ENCODE measurements at regions not wholly inside any gene's neighbourhood (a gene's known extent, or its start where the extent isn't known, plus 50 kb on each side); places are given as distances from the start of the nearest gene placed in this dataset.

DNA sequence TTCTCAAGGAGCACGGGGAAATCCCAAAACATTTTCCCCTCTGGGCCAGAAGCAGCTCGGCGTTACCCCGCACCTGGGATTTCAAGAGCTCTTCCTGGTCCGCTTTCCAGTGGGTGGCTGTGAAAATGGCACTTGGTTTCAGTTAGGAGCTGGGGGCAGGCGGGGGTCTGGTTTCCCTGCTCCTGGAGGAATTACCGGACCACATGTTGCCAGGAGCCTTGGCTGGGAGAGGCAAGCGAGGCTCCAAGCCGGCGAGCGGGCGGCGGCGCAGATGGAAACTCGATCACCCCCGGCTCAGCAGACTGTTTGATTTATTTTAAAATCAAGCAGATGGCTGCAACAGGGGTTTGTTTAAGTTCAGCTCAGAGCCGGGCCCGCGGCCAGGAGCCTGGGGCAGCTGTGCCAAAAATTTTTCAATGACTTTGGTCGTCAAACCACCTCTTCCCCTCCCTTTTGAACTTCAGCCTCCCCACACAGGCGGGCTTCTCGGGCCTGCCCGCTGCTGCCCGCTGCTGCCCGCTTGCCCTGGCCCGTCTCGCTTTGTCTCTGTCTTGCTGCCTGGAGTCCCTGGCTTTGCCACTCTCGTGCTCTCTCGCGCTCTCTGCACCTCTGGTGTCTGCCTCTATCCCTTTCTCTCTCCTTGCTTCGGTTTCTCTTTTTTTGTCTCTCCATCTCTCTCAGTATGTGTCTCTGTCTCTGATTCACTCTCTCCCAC, 108.0 kb upstream of the CIBAR2 start:
- TF ChIP-seq, protein P1, sequence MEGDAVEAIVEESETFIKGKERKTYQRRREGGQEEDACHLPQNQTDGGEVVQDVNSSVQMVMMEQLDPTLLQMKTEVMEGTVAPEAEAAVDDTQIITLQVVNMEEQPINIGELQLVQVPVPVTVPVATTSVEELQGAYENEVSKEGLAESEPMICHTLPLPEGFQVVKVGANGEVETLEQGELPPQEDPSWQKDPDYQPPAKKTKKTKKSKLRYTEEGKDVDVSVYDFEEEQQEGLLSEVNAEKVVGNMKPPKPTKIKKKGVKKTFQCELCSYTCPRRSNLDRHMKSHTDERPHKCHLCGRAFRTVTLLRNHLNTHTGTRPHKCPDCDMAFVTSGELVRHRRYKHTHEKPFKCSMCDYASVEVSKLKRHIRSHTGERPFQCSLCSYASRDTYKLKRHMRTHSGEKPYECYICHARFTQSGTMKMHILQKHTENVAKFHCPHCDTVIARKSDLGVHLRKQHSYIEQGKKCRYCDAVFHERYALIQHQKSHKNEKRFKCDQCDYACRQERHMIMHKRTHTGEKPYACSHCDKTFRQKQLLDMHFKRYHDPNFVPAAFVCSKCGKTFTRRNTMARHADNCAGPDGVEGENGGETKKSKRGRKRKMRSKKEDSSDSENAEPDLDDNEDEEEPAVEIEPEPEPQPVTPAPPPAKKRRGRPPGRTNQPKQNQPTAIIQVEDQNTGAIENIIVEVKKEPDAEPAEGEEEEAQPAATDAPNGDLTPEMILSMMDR (IDR thresholded peaks at IDR 0.05), result no peak

DNA sequence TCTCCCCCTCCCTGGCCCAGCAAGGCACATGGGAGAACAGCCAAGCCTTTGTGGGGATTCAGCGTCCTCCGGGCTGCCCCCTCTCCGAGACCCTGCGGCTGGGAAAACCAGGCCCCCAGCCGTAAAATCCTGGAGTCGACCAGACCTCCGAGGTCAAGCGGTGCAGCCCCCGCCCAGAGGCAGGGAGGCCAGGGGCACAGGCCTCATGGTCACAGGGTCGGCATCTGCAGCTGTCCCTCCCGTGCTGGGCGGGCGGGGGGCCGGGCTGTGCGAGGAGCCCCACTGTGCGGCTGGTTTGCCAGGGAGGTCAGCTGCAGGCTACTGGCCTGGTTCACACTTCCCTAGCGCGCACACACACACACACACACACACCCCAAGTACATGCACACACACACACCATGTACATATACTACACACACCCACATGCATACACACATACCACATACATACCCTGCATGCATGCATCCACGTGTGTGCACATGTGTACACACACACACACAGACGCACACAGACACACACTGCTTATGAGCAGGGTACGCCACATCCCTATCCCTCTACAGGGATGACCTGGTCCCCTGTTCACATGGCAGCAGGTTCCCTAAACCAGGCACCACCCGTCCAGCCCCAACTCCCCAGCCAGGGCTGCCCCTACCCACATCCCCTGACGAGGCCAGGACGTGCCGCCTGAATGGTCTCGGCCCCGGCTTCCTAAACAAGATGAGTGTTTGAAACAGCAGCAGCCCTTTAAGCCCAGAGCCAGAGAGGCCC, 108.9 kb upstream of the CIBAR2 start:
- TF ChIP-seq, protein P1 (IDR thresholded peaks at IDR 0.05), result no peak

DNA sequence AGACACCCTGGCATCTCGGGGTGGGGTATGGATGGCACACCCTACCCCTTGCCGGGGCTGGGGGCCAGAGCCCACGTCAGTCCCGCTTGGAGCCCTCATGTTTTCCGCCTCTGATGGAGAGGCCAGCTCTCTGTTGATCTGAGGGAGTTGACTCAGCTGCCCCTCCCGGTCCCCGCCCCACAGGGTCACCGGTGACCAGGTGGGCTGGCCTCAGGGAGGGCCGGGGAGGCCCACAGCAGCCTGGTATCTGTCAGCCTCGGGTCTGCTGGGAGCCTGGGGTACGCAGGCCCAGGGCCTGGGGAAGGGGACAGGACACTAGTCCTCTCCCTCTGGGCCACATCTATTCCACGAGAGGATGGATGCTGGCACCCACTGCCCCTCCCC, 109.5 kb upstream of the CIBAR2 start:
- TF ChIP-seq, protein P1 (IDR thresholded peaks at IDR 0.05), result no peak

DNA sequence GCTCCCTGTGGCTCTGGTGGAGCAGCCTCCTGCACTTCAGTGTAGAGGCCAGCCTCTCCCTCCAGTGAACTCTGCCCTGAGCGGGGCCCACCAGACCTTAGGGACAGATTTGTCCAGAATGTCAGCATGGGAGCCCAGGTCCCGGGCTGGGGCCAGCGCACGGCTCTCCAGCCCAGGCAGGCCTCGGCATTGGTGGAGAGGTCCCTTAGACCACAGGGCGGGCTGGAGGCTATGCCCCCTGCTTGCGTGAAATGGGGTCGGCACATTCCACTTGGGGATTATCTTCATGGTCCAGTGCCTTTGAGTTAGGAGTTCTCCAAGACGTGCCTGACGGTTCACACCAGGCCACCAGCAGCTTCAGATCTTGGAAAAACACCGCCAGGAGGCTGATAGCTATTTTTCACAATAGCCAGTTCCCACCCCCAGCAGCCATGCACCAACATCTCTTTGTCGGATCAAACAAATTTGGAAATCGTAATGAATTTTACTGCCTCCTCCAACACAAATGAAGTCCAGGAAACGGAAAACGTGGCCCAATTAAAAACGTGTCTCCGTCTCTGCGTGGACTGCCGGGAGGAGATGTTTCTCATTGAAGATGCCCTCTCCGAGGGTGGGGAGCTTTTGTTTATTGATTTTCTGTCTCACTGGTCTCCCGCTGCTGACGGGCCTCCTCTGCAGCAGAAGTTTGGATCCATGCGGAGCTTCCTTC, 110.0 kb upstream of the CIBAR2 start:
- TF ChIP-seq, protein P1 (IDR thresholded peaks at IDR 0.05), result no peak

DNA sequence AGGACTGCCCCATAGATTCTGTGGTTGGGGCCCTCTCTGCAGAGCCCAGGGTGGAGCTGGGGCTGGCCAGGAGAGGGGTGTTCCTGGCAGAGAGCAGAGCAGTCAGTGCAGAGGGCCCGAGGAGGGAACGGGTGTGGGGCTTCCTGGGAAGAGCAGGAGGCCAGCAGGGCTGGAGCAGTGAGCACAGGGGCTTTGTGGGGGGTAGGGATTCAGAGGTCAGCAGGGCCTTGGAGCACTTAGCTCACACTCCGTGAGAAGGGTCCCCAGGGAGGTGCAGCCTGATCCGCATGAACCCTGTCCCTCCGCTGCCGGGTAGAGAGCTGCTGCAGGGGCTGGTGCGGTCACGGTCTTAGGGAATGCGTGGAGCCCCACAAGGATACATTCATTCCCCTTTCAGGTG, 113.0 kb upstream of the CIBAR2 start:
- TF ChIP-seq, protein P1 (IDR thresholded peaks at IDR 0.05), result no peak

DNA sequence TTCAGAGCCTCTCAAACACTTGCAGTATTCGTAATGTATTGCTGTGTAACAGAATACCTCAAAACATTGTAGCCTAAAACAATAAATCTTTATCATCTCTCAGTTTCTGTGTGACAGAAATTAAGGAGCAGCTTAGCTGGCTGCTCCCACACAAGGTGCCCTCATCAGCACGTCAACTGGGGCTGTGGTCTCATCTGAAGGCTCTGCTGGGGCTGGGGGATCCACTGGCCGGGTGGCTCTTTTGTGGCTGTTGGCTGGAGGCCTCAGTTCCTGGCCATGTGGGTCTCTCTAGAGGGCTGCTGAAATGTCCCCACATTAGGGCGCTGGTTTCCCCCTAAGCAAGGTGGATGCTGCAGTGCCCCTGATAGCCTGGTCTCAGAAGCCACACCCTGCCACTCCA, 113.4 kb upstream of the CIBAR2 start:
- TF ChIP-seq, protein P1 (IDR thresholded peaks at IDR 0.05), result no peak

DNA sequence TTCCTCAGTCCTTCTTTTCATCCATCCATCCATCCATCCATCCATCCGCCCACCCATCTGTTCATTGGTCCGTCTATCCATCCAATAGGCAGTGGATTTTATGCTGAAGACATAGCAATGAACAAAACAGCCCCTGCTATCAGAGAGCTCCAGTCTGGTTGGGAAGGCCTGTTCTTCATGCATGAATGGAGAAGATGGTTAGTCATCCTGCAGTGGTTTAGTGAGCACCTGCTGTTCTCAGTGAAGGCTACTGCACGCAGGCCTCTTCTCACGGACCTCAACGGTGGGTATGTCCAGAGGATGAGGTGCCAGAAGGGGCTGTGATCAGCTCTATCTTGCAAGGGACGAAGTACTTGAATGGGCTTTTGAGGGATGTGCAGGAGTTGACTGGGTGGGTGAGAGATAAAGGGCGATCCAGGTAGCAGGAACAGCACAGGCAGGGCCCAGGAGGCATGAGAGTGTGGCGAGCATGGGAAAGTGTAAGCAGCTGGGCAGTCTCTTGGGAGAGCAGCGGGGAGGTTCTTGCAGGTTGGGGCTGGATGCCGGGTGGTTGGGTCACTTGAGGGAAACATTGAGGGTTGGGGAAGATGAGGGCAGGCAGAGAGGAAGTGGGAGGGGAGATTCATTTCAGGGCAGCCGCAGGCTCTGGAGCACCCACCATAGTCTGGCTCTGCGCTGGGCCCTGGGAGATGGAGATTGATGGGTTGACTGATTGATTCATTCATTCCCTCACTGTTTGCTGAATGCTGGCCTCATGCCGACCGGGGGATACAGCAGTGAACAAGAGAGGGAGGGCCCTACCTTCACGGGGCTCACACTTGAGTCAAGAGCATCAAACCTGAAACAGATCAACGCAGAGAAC, 115.0 kb upstream of the CIBAR2 start:
- TF ChIP-seq, protein P1 (IDR thresholded peaks at IDR 0.05), result no peak

All from LNCAP (cell line).